AG08395 (cell line): ENCODE measurements at regions not wholly inside any gene's neighbourhood (a gene's known extent, or its start where the extent isn't known, plus 50 kb on each side); places are given as distances from the start of the nearest gene placed in this dataset.

Source experiments
- DNase-seq: peaks from one replicate; pipeline ENCODE4 v3.0.0; 2012; ENCODE audit warnings: mixed read lengths, low spot score

GRCh38 chr3:132822837-132823236 is 100.6 kb upstream of the NPHP3 start:
- no peak for DNase-seq

- no peak for DNase-seq
These were observed 100.1 kb upstream of the NPHP3 start for GRCh38 chr3:132822266-132822665.

GRCh38 chr3:132821314-132821713 is 99.1 kb upstream of the NPHP3 start:
- no peak for DNase-seq

- DNase-seq = no peak
These were observed 96.0 kb upstream of the NPHP3 start for GRCh38 chr3:132818251-132818650.

DNA sequence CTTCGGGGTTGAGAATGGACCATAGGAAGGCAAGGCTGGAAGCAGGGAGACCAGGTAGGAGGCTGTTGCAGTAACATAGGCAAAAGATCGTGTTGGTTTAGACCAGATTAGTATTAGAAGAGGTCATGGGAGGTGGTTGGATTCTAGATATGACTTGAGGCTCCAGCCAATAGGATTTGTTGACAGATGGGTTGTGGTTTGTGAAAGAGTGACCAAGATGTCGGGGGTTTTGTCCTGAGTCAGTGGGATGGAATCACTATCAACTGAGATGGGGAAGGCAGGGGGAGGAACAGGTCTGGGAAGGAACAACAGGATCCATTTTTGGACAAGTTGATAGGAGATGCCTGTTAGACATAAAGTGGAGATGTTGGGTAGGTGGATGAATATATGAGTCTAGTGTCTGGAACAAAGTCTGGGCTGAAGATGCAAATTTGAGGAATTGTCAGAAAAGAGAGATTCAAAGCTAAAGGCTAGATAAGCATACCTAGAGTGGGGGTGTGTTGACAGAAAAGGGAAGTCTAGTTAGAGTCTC is 95.5 kb upstream of the NPHP3 start:
- no peak for DNase-seq

- DNase-seq = no peak
These were observed 82.9 kb upstream of the NPHP3 start for GRCh38 chr3:132805071-132805470.

DNA sequence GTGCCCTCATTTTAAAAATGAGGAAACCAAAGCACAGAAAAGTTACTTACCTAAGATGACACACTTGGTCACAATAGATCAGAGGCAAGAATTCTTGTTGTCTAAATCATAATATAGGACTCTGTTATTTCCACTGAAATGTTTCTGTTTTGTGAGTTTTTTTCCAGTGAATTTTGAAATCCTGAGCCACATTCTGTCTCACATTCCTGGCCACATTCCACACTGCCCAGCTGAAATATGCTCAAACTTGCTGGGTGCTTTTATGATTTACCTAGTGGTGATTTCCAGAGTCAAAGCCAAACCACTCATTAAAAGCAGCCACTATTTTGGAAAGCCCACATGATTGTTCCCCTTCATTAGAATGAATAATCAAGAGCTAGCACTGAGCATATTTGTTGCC is 82.3 kb upstream of the NPHP3 start:
- peak; percentile 30 for DNase-seq

GRCh38 chr3:132803889-132804288 is 81.7 kb upstream of the NPHP3 start:
- no peak for DNase-seq

- DNase-seq = no peak
These were observed 78.7 kb upstream of the NPHP3 start for GRCh38 chr3:132800958-132801357.

DNA sequence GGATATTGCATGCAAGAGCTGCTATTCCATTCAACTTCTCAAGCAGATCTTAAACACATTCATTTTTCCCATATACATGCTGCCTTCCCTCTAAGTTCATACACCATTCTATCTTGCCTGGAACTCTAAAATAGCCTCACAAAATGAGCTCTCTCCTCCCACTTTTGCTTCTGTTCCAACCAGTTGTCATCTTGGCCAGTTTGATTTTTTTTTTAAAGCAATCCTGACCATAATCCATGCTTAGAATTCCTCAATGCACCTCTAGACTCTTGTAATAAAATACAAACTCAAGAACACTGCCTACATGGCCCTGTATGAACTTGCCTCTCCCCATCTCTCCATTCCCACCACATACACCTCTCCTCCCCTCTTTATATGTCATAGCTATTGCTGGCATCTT is 68.6 kb upstream of the NPHP3 start:
- DNase-seq = no peak

- no peak for DNase-seq
These were observed 67.8 kb upstream of the NPHP3 start for GRCh38 chr3:132789959-132790358.

GRCh38 chr3:132788301-132788671 is 66.1 kb upstream of the NPHP3 start:
- peak; percentile 37 for DNase-seq

DNA sequence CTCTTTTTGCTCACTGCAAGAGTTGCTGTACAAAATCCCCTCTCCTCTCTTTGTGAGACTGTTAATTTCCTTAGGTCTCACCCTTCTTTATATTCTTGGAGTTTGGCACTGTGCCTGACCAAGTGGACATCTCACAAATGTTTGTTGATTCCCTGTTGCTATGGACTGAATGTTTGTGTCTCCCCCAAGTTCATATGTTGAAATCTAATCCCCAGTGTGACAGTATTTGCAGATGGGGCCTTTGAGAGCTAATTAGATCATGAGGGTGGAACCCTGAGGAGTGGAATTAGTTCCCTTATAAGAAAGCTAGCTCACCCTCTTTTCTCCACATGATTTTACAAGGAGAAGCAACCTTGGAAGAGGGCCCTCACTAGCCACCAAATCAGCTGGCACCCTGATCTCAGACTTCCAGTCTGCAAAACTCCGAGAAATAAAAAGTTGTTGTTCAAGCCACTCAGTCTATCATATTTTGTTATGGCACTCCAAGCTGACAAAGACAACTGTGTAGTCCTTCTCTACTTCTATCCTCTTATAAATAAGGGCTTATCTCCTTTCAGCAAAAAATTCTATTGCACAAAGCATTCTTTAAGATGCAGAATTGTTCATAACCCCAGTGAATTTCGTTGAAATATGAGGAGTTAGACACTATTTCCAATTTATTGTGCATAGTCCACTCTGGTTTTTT is 65.5 kb upstream of the NPHP3 start:
- no peak for DNase-seq

DNA sequence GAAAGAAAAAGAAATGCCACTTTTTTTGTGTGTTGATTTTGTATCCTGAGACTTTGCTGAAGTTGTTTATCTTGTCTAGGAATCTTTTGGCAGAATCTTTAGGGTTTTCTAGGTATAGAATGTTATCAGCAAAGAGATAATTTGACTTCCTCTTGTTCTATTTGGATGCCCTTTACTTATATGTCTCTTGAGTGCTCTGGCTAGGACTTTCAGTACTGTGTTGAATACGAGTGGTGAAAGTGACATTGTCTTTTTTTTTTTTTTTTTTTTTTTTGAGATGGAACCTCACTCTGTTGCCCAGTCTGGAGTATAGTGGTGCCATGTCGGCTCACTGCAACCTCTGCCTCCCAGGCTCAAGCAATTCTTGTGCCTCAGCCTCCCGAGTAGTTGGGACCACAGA is 64.7 kb upstream of the NPHP3 start:
- no peak for DNase-seq

DNA sequence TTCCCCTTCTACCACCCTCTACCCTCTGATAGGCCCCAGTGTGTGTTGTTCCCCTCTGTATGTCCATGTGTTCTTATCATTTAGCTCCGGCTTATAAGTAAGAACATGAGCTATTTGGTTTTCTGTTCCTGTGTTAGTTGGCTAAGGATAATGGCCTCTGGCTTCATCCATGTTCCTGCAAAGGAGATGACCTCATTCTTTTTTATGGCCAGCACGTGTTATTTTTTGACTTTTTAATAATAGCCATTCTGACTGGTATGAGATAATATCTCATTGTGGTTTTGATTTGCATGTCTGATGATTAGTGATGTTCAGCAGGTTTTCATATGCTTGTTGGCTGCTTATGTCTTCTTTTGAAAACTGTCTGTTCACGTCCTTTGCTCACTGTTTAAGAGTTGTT is 63.1 kb upstream of the NPHP3 start:
- no peak for DNase-seq

DNA sequence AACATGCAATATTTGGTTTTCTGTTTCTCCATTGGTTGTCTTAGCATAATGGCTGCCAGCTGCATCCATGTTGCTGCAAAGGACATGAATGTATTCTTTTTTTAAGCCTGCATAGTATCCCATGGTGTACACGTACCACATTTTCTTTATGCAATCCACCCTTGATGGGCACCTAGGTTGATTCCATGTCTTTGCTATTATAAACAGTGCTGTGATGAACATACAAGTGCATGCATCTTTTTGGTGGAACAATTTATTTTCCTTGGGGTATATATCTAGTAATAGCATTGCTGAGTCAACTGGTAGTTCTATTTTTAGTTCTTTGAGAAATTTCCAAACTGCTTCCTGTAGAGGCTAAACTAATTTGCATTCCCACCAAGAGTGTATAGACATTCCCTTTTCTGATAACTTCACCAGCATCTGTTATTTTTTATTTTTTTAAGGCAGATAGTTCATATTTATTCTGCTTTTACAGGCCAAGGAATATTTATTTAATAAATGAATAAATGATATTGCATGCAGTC is 62.4 kb upstream of the NPHP3 start:
- DNase-seq = no peak

DNA sequence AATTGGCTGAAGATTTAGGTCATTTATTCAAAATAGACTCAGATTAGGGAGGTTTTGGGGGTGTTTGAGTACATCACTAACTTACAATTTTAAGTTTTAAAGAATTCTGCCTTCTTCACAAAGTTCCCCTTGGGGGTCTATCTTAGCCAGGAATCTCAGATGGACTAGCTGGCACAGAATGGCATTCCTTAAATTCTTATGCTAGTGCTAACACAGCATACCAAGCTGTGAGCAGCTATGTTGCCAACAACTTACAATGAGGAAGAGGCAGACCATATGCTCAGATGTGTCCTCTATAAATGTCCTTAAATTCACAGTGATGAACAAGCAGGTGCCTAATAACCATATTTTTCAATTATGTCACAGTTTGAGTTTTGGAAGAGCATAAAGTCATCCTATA is 60.9 kb upstream of the NPHP3 start:
- peak; percentile 35 for DNase-seq

GRCh38 chr3:132781922-132782321 is 59.7 kb upstream of the NPHP3 start:
- DNase-seq = no peak

GRCh38 chr3:132777171-132777570 is 55.0 kb upstream of the NPHP3 start:
- no peak for DNase-seq

GRCh38 chr3:132773071-132773619 is 50.9 kb upstream of the NPHP3 start:
- no peak for DNase-seq

DNA sequence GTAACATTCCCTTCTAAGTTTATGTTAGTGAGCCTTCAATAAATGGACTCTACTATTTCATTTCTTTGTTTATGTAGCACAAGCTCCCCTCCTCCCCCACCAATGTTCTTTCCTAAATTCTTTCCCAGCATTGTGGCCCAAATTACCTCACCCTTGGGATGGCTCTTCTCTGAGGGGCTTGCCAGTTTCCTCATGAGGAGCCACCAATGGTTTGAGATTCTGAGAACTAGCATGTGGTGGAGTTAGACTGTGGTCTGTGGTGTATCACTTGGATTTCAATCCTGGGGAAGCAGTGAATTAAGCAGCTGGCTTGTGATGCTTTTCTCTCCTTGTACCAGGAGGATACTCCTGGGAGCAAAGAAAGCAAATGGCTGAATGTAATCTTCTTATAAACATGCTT is 50.0 kb upstream of the NPHP3 start:
- no peak for DNase-seq
